H9 (cell line): ENCODE measurements at regions not wholly inside any gene's neighbourhood (a gene's known extent, or its start where the extent isn't known, plus 50 kb on each side); places are given as distances from the start of the nearest gene placed in this dataset.

ENCODE experiments used
- DNase-seq: peaks from one replicate; pipeline ENCODE4 v3.0.0-alpha.2; 2017
- H2AFZ ChIP-seq: one replicate; pipeline ENCODE4 v1.6.1; 2013; ENCODE audit warnings: mild to moderate bottlenecking, low read length, control low read depth, moderate library complexity
- H2AK5ac ChIP-seq: 2 replicates; pipeline ENCODE4 v1.6.1; 2013; ENCODE audit warnings: low read length, control low read depth, mixed read lengths; ENCODE audit not compliant: insufficient read length
- H2BK120ac ChIP-seq: one replicate; pipeline ENCODE4 v1.6.1; 2013; ENCODE audit warnings: low read depth, mild to moderate bottlenecking, low read length, control low read depth, inconsistent platforms; ENCODE audit not compliant: poor library complexity, severe bottlenecking
- H2BK12ac ChIP-seq: 2 replicates; pipeline ENCODE4 v1.6.1; 2013; ENCODE audit warnings: low read length, control low read depth, mixed read lengths, low read depth; ENCODE audit not compliant: insufficient read length
- H2BK15ac ChIP-seq: 2 replicates; pipeline ENCODE4 v1.6.1; 2013; ENCODE audit warnings: low read depth, low read length, control low read depth
- H2BK20ac ChIP-seq: one replicate; pipeline ENCODE4 v1.6.1; 2013; ENCODE audit warnings: low read depth, mild to moderate bottlenecking, low read length, control low read depth, inconsistent platforms; ENCODE audit not compliant: poor library complexity, severe bottlenecking
- H2BK5ac ChIP-seq: 2 replicates; pipeline ENCODE4 v1.6.1; 2013; ENCODE audit warnings: low read length, control low read depth, mixed read lengths; ENCODE audit not compliant: insufficient read length
- H3K14ac ChIP-seq: 2 replicates; pipeline ENCODE4 v1.6.1; 2013; ENCODE audit warnings: low read length, control low read depth; ENCODE audit not compliant: insufficient read depth
- H3K18ac ChIP-seq: 2 replicates; pipeline ENCODE4 v1.6.1; 2013; ENCODE audit warnings: low read depth, mild to moderate bottlenecking, mixed read lengths, low read length, control low read depth; ENCODE audit not compliant: insufficient read length
- H3K23ac ChIP-seq: 2 replicates; pipeline ENCODE4 v1.6.1; 2013; ENCODE audit warnings: low read length, control low read depth, mixed read lengths, low read depth; ENCODE audit not compliant: insufficient read length
- H3K23me2 ChIP-seq: 2 replicates; pipeline ENCODE4 v1.6.1; 2013; ENCODE audit warnings: low read depth, mild to moderate bottlenecking, mixed read lengths, low read length, control low read depth; ENCODE audit not compliant: insufficient read length, poor library complexity, severe bottlenecking
- H3K27ac ChIP-seq: 2 replicates; pipeline ENCODE4 v1.5.1; 2013; ENCODE audit warnings: low read length, control low read depth, mixed read lengths, low read depth; ENCODE audit not compliant: insufficient read length
- H3K27me3 ChIP-seq: 2 replicates; pipeline ENCODE4 v1.6.1; 2013; ENCODE audit warnings: low read length, control low read depth, inconsistent platforms; ENCODE audit not compliant: insufficient read depth
- H3K4ac ChIP-seq: 2 replicates; pipeline ENCODE4 v1.6.1; 2013; ENCODE audit warnings: low read depth, mild to moderate bottlenecking, control low read depth, inconsistent platforms, low read length, moderate library complexity
- H3K4me1 ChIP-seq: 2 replicates; pipeline ENCODE4 v1.6.1; 2013; ENCODE audit warnings: low read length, control low read depth, inconsistent platforms; ENCODE audit not compliant: insufficient read depth
- H3K4me2 ChIP-seq: 2 replicates; pipeline ENCODE4 v1.6.1; 2013; ENCODE audit warnings: low read length, control low read depth, mixed read lengths; ENCODE audit not compliant: insufficient read length, insufficient read depth
- H3K56ac ChIP-seq: 2 replicates; pipeline ENCODE4 v1.6.1; 2013; ENCODE audit warnings: low read depth, mild to moderate bottlenecking, mixed read lengths, low read length, control low read depth; ENCODE audit not compliant: insufficient read length
- H3K79me1 ChIP-seq: 2 replicates; pipeline ENCODE4 v1.6.1; 2013; ENCODE audit warnings: low read depth, mild to moderate bottlenecking, moderate library complexity, low read length, control low read depth, inconsistent platforms; ENCODE audit not compliant: insufficient read depth, poor library complexity, severe bottlenecking
- H3K79me2 ChIP-seq: 2 replicates; pipeline ENCODE4 v1.6.1; 2013; ENCODE audit warnings: low read length, control low read depth, inconsistent platforms; ENCODE audit not compliant: insufficient read depth
- H3K9ac ChIP-seq: 2 replicates; pipeline ENCODE4 v1.6.1; 2013; ENCODE audit warnings: low read length, control low read depth, mixed read lengths; ENCODE audit not compliant: insufficient read length; ENCODE audit errors: extremely low read depth
- H3K9me3 ChIP-seq: one replicate; pipeline ENCODE4 v1.6.1; 2013; ENCODE audit warnings: low read depth, low read length, inconsistent platforms; ENCODE audit not compliant: control insufficient read depth
- H3T11ph ChIP-seq: one replicate; pipeline ENCODE4 v1.6.1; 2013; ENCODE audit warnings: mild to moderate bottlenecking, low read length, control low read depth, inconsistent platforms
- H4K20me1 ChIP-seq: one replicate; pipeline ENCODE4 v1.6.1; 2013; ENCODE audit not compliant: control insufficient read depth, insufficient read length, insufficient read depth
- H4K5ac ChIP-seq: 2 replicates; pipeline ENCODE4 v1.6.1; 2013; ENCODE audit warnings: low read depth, mild to moderate bottlenecking, mixed read lengths, low read length, control low read depth; ENCODE audit not compliant: insufficient read length
- H4K8ac ChIP-seq: replicated peaks from 2 replicates; pipeline ENCODE4 v1.6.1; 2013; ENCODE audit warnings: low read length, control low read depth, mixed read lengths, low read depth; ENCODE audit not compliant: insufficient read length
- H4K91ac ChIP-seq: 2 replicates; pipeline ENCODE4 v1.6.1; 2013; ENCODE audit warnings: low read depth, mild to moderate bottlenecking, moderate library complexity, mixed read lengths, low read length, control low read depth; ENCODE audit not compliant: insufficient read length
- H3K27ac Mint-ChIP-seq, 3 experiments: 2 replicates in 2 of 3; 3 replicates in 1 of 3; pipeline ENCODE4 v1.8.0; 2020 to 2021; ENCODE audit warnings: mixed read lengths in 3 of 3, mild to moderate bottlenecking in 1 of 3, moderate library complexity in 1 of 3
- H3K27me3 Mint-ChIP-seq: 2 replicates; pipeline ENCODE4 v1.8.0; 2021; ENCODE audit warnings: low read depth, mild to moderate bottlenecking, moderate library complexity, mixed read lengths
- H3K36me3 Mint-ChIP-seq, 3 experiments: 2 replicates in 2 of 3; 3 replicates in 1 of 3; pipeline ENCODE4 v1.8.0; 2020 to 2021; ENCODE audit warnings: low read depth in 3 of 3, mixed read lengths in 3 of 3; ENCODE audit not compliant: insufficient read depth in 1 of 3
- H3K4me1 Mint-ChIP-seq, 2 experiments: 2 replicates each; pipeline ENCODE4 v1.8.0; 2020; ENCODE audit warnings: mixed read lengths in 2 of 2
- H3K4me3 Mint-ChIP-seq, 2 experiments: 2 replicates in 1 of 2; 3 replicates in 1 of 2; pipeline ENCODE4 v1.8.0; 2020 to 2021; ENCODE audit warnings: mild to moderate bottlenecking in 2 of 2, mixed read lengths in 2 of 2, moderate library complexity in 1 of 2
- H3K9me3 Mint-ChIP-seq, 2 experiments: 2 replicates in 1 of 2; 3 replicates in 1 of 2; pipeline ENCODE4 v1.8.0; 2020; ENCODE audit warnings: mild to moderate bottlenecking in 2 of 2, mixed read lengths in 2 of 2, moderate library complexity in 1 of 2
- CTCF ChIP-seq: fragments of 200-600 bp; sonication (generic); conservative IDR thresholded peaks from 3 replicates; pipeline ENCODE4 v1.8.0; 2021; ENCODE audit warnings: antibody characterized with exemption, mild to moderate bottlenecking
- WGBS: extraction: QIAGEN DNeasy Blood & Tissue Kit; methylation state at CpG from one replicate; pipeline ENCODE4 v1.1.7; 2013; ENCODE audit warnings: missing lambda C conversion rate, low lambda C conversion rate, mixed read lengths; ENCODE audit not compliant: insufficient read length; ENCODE audit errors: extremely low coverage; 5-methylcytosine and 5-hydroxymethylcytosine counted together

GRCh38 chr1:195981448-195982139, 626.6 kb downstream of the KCNT2 start:
- Histone ChIP-seq H4K20me1 (no peaks in the 10 kb centered on the region), H3K18ac (no peak overlapping the region), H2BK120ac (no peak overlapping the region), H2BK12ac (no peak overlapping the region), H3K56ac (no peak overlapping the region), H2BK20ac (no peak overlapping the region), H2BK5ac (no peak overlapping the region), H3K4ac (no peak overlapping the region), H2BK15ac (no peak overlapping the region), H4K91ac (no peak overlapping the region), H3K27me3 (no peaks in the 10 kb centered on the region), H3K9ac (no peak overlapping the region), H3K14ac (no peak overlapping the region), H3K79me1 (no peaks in the 10 kb centered on the region), H3K4me1 (no peaks in the 10 kb centered on the region), H4K5ac (no peak overlapping the region), H3K23me2 (no peaks in the 10 kb centered on the region), H3K27ac (no peak overlapping the region), H3K9me3 (no peaks in the 10 kb centered on the region), H2AFZ (no peak overlapping the region), H3T11ph (no peak overlapping the region), H3K79me2 (no peaks in the 10 kb centered on the region), H2AK5ac (no peak overlapping the region), H4K8ac (no peak overlapping the region), H3K23ac (no peak overlapping the region), H3K4me2 (no peak overlapping the region)
- DNase-seq: no peak
- no peak overlapping the region for H3K27ac Mint-ChIP-seq
- WGBS: no CpG with 5 or more reads among the region's 3 CpGs
- H3K4me1 Mint-ChIP-seq: no peaks in the 10 kb centered on the region
- peaks cover 0 to 2% of the 10 kb centered on the region in 2 experiments; a peak in 1 of 5 replicates for H3K9me3 Mint-ChIP-seq
- no peaks in the 10 kb centered on the region for H3K27me3 Mint-ChIP-seq
- no peaks in the 10 kb centered on the region for H3K36me3 Mint-ChIP-seq
- no peak overlapping the region for H3K4me3 Mint-ChIP-seq
- no peak for TF ChIP-seq CTCF
